H9 (cell line): ENCODE measurements at regions not wholly inside any gene's neighbourhood (a gene's known extent, or its start where the extent isn't known, plus 50 kb on each side); places are given as distances from the start of the nearest gene placed in this dataset.

ENCODE experiments used
- DNase-seq: peaks from one replicate; pipeline ENCODE4 v3.0.0-alpha.2; 2017
- H2AFZ ChIP-seq: one replicate; pipeline ENCODE4 v1.6.1; 2013; ENCODE audit warnings: mild to moderate bottlenecking, low read length, control low read depth, moderate library complexity
- H2AK5ac ChIP-seq: 2 replicates; pipeline ENCODE4 v1.6.1; 2013; ENCODE audit warnings: low read length, control low read depth, mixed read lengths; ENCODE audit not compliant: insufficient read length
- H2BK120ac ChIP-seq: one replicate; pipeline ENCODE4 v1.6.1; 2013; ENCODE audit warnings: low read depth, mild to moderate bottlenecking, low read length, control low read depth, inconsistent platforms; ENCODE audit not compliant: poor library complexity, severe bottlenecking
- H2BK12ac ChIP-seq: 2 replicates; pipeline ENCODE4 v1.6.1; 2013; ENCODE audit warnings: low read length, control low read depth, mixed read lengths, low read depth; ENCODE audit not compliant: insufficient read length
- H2BK15ac ChIP-seq: 2 replicates; pipeline ENCODE4 v1.6.1; 2013; ENCODE audit warnings: low read depth, low read length, control low read depth
- H2BK20ac ChIP-seq: one replicate; pipeline ENCODE4 v1.6.1; 2013; ENCODE audit warnings: low read depth, mild to moderate bottlenecking, low read length, control low read depth, inconsistent platforms; ENCODE audit not compliant: poor library complexity, severe bottlenecking
- H2BK5ac ChIP-seq: 2 replicates; pipeline ENCODE4 v1.6.1; 2013; ENCODE audit warnings: low read length, control low read depth, mixed read lengths; ENCODE audit not compliant: insufficient read length
- H3K14ac ChIP-seq: 2 replicates; pipeline ENCODE4 v1.6.1; 2013; ENCODE audit warnings: low read length, control low read depth; ENCODE audit not compliant: insufficient read depth
- H3K18ac ChIP-seq: 2 replicates; pipeline ENCODE4 v1.6.1; 2013; ENCODE audit warnings: low read depth, mild to moderate bottlenecking, mixed read lengths, low read length, control low read depth; ENCODE audit not compliant: insufficient read length
- H3K23ac ChIP-seq: 2 replicates; pipeline ENCODE4 v1.6.1; 2013; ENCODE audit warnings: low read length, control low read depth, mixed read lengths, low read depth; ENCODE audit not compliant: insufficient read length
- H3K23me2 ChIP-seq: 2 replicates; pipeline ENCODE4 v1.6.1; 2013; ENCODE audit warnings: low read depth, mild to moderate bottlenecking, mixed read lengths, low read length, control low read depth; ENCODE audit not compliant: insufficient read length, poor library complexity, severe bottlenecking
- H3K27ac ChIP-seq: 2 replicates; pipeline ENCODE4 v1.5.1; 2013; ENCODE audit warnings: low read length, control low read depth, mixed read lengths, low read depth; ENCODE audit not compliant: insufficient read length
- H3K27me3 ChIP-seq: 2 replicates; pipeline ENCODE4 v1.6.1; 2013; ENCODE audit warnings: low read length, control low read depth, inconsistent platforms; ENCODE audit not compliant: insufficient read depth
- H3K4ac ChIP-seq: 2 replicates; pipeline ENCODE4 v1.6.1; 2013; ENCODE audit warnings: low read depth, mild to moderate bottlenecking, control low read depth, inconsistent platforms, low read length, moderate library complexity
- H3K4me1 ChIP-seq: 2 replicates; pipeline ENCODE4 v1.6.1; 2013; ENCODE audit warnings: low read length, control low read depth, inconsistent platforms; ENCODE audit not compliant: insufficient read depth
- H3K4me2 ChIP-seq: 2 replicates; pipeline ENCODE4 v1.6.1; 2013; ENCODE audit warnings: low read length, control low read depth, mixed read lengths; ENCODE audit not compliant: insufficient read length, insufficient read depth
- H3K56ac ChIP-seq: 2 replicates; pipeline ENCODE4 v1.6.1; 2013; ENCODE audit warnings: low read depth, mild to moderate bottlenecking, mixed read lengths, low read length, control low read depth; ENCODE audit not compliant: insufficient read length
- H3K79me1 ChIP-seq: 2 replicates; pipeline ENCODE4 v1.6.1; 2013; ENCODE audit warnings: low read depth, mild to moderate bottlenecking, moderate library complexity, low read length, control low read depth, inconsistent platforms; ENCODE audit not compliant: insufficient read depth, poor library complexity, severe bottlenecking
- H3K79me2 ChIP-seq: 2 replicates; pipeline ENCODE4 v1.6.1; 2013; ENCODE audit warnings: low read length, control low read depth, inconsistent platforms; ENCODE audit not compliant: insufficient read depth
- H3K9ac ChIP-seq: 2 replicates; pipeline ENCODE4 v1.6.1; 2013; ENCODE audit warnings: low read length, control low read depth, mixed read lengths; ENCODE audit not compliant: insufficient read length; ENCODE audit errors: extremely low read depth
- H3K9me3 ChIP-seq: one replicate; pipeline ENCODE4 v1.6.1; 2013; ENCODE audit warnings: low read depth, low read length, inconsistent platforms; ENCODE audit not compliant: control insufficient read depth
- H3T11ph ChIP-seq: one replicate; pipeline ENCODE4 v1.6.1; 2013; ENCODE audit warnings: mild to moderate bottlenecking, low read length, control low read depth, inconsistent platforms
- H4K20me1 ChIP-seq: one replicate; pipeline ENCODE4 v1.6.1; 2013; ENCODE audit not compliant: control insufficient read depth, insufficient read length, insufficient read depth
- H4K5ac ChIP-seq: 2 replicates; pipeline ENCODE4 v1.6.1; 2013; ENCODE audit warnings: low read depth, mild to moderate bottlenecking, mixed read lengths, low read length, control low read depth; ENCODE audit not compliant: insufficient read length
- H4K8ac ChIP-seq: replicated peaks from 2 replicates; pipeline ENCODE4 v1.6.1; 2013; ENCODE audit warnings: low read length, control low read depth, mixed read lengths, low read depth; ENCODE audit not compliant: insufficient read length
- H4K91ac ChIP-seq: 2 replicates; pipeline ENCODE4 v1.6.1; 2013; ENCODE audit warnings: low read depth, mild to moderate bottlenecking, moderate library complexity, mixed read lengths, low read length, control low read depth; ENCODE audit not compliant: insufficient read length
- H3K27ac Mint-ChIP-seq, 3 experiments: 2 replicates in 2 of 3; 3 replicates in 1 of 3; pipeline ENCODE4 v1.8.0; 2020 to 2021; ENCODE audit warnings: mixed read lengths in 3 of 3, mild to moderate bottlenecking in 1 of 3, moderate library complexity in 1 of 3
- H3K27me3 Mint-ChIP-seq: 2 replicates; pipeline ENCODE4 v1.8.0; 2021; ENCODE audit warnings: low read depth, mild to moderate bottlenecking, moderate library complexity, mixed read lengths
- H3K36me3 Mint-ChIP-seq, 3 experiments: 2 replicates in 2 of 3; 3 replicates in 1 of 3; pipeline ENCODE4 v1.8.0; 2020 to 2021; ENCODE audit warnings: low read depth in 3 of 3, mixed read lengths in 3 of 3; ENCODE audit not compliant: insufficient read depth in 1 of 3
- H3K4me1 Mint-ChIP-seq, 2 experiments: 2 replicates each; pipeline ENCODE4 v1.8.0; 2020; ENCODE audit warnings: mixed read lengths in 2 of 2
- H3K4me3 Mint-ChIP-seq, 2 experiments: 2 replicates in 1 of 2; 3 replicates in 1 of 2; pipeline ENCODE4 v1.8.0; 2020 to 2021; ENCODE audit warnings: mild to moderate bottlenecking in 2 of 2, mixed read lengths in 2 of 2, moderate library complexity in 1 of 2
- H3K9me3 Mint-ChIP-seq, 2 experiments: 2 replicates in 1 of 2; 3 replicates in 1 of 2; pipeline ENCODE4 v1.8.0; 2020; ENCODE audit warnings: mild to moderate bottlenecking in 2 of 2, mixed read lengths in 2 of 2, moderate library complexity in 1 of 2
- WGBS: extraction: QIAGEN DNeasy Blood & Tissue Kit; methylation state at CpG from one replicate; pipeline ENCODE4 v1.1.7; 2013; ENCODE audit warnings: missing lambda C conversion rate, low lambda C conversion rate, mixed read lengths; ENCODE audit not compliant: insufficient read length; ENCODE audit errors: extremely low coverage; 5-methylcytosine and 5-hydroxymethylcytosine counted together
- TF ChIP-seq, protein P1 (sequence below): fragments of 200-600 bp; sonication (generic); conservative IDR thresholded peaks from 3 replicates; pipeline ENCODE4 v1.8.0; 2021; ENCODE audit warnings: antibody characterized with exemption, mild to moderate bottlenecking

DNA sequence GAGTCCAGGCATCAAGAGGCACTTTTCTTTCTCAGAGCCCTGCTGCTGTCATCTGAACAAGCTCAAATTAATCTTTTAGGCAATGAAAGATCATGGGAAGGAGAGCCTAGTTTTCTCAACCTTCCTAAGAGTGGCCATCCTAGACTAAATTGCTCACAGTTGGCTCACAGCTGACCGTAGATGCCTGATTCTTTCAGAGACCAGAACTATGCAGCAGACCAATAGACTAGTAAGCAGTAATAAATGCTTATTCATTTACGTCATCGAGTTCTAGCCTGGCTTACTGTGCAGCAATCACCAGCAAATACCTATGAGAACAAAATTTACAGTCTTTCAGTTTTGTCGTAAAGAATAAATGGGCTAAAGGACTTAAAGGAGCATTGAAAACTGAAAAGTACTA, 602.9 kb upstream of the GHITM start:
- H3K9me3 Mint-ChIP-seq: no peaks in the 10 kb centered on the region
- Histone ChIP-seq H2BK5ac (no peak overlapping the region), H3K27ac (no peak overlapping the region), H4K20me1 (no peaks in the 10 kb centered on the region), H3T11ph (no peak overlapping the region), H3K18ac (no peak overlapping the region), H2BK120ac (no peak overlapping the region), H2AK5ac (no peak overlapping the region), H3K9me3 (no peaks in the 10 kb centered on the region), H3K79me2 (no peaks in the 10 kb centered on the region), H3K9ac (no peak overlapping the region), H3K14ac (no peak overlapping the region), H4K91ac (no peak overlapping the region), H2BK15ac (no peak overlapping the region), H3K23me2 (no peaks in the 10 kb centered on the region), H2BK12ac (no peak overlapping the region), H3K27me3 (no peaks in the 10 kb centered on the region), H3K23ac (no peak overlapping the region), H2AFZ (no peak overlapping the region), H2BK20ac (no peak overlapping the region), H3K79me1 (no peaks in the 10 kb centered on the region), H3K4me2 (no peak overlapping the region), H3K56ac (no peak overlapping the region), H4K8ac (no peak overlapping the region), H3K4ac (no peak overlapping the region), H3K4me1 (no peaks in the 10 kb centered on the region; the same call in 1 of the 2 replicates), H4K5ac (no peak overlapping the region)
- H3K4me1 Mint-ChIP-seq: peaks cover 16 to 17% of the 10 kb centered on the region in 2 experiments
- WGBS: no CpG with 5 or more reads among the region's 4 CpGs
- no peak overlapping the region for H3K27ac Mint-ChIP-seq
- no peak overlapping the region for H3K4me3 Mint-ChIP-seq
- no peak for DNase-seq
- TF ChIP-seq, protein P1, sequence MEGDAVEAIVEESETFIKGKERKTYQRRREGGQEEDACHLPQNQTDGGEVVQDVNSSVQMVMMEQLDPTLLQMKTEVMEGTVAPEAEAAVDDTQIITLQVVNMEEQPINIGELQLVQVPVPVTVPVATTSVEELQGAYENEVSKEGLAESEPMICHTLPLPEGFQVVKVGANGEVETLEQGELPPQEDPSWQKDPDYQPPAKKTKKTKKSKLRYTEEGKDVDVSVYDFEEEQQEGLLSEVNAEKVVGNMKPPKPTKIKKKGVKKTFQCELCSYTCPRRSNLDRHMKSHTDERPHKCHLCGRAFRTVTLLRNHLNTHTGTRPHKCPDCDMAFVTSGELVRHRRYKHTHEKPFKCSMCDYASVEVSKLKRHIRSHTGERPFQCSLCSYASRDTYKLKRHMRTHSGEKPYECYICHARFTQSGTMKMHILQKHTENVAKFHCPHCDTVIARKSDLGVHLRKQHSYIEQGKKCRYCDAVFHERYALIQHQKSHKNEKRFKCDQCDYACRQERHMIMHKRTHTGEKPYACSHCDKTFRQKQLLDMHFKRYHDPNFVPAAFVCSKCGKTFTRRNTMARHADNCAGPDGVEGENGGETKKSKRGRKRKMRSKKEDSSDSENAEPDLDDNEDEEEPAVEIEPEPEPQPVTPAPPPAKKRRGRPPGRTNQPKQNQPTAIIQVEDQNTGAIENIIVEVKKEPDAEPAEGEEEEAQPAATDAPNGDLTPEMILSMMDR: no peak
- no peaks in the 10 kb centered on the region for H3K36me3 Mint-ChIP-seq
- no peaks in the 10 kb centered on the region for H3K27me3 Mint-ChIP-seq
